Cardiac muscle cell (in vitro differentiated cells and primary cell): ENCODE measurements at regions not wholly inside any gene's neighbourhood (a gene's known extent, or its start where the extent isn't known, plus 50 kb on each side); places are given as distances from the start of the nearest gene placed in this dataset.

ENCODE experiments used
- DNase-seq, 2 donors: peaks; one replicate each; pipeline versions ENCODE4 v3.0.0 to v3.0.0-alpha.2; 2010 to 2017; ENCODE audit warnings: low read depth in 1 of 2, low spot score in 1 of 2
- H3K27ac ChIP-seq: fragments of 200-600 bp; sonication (generic); 2 replicates; pipeline ENCODE4 v1.5.1; 2016
- H3K27me3 ChIP-seq: fragments of 200-600 bp; sonication (generic); 2 replicates; pipeline ENCODE4 v1.6.0; 2016; ENCODE audit warnings: control low read depth
- H3K36me3 ChIP-seq: fragments of 200-600 bp; sonication (generic); 2 replicates; pipeline ENCODE4 v1.5.1; 2016; ENCODE audit warnings: control low read depth
- H3K4me1 ChIP-seq: fragments of 200-600 bp; sonication (generic); 2 replicates; pipeline ENCODE4 v1.8.1; 2017; ENCODE audit warnings: low read depth, mild to moderate bottlenecking, mixed run types
- H3K4me3 ChIP-seq: fragments of 200-600 bp; sonication (generic); 2 replicates; pipeline ENCODE4 v1.5.1; 2016; ENCODE audit warnings: mild to moderate bottlenecking
- H3K9me3 ChIP-seq: fragments of 200-600 bp; sonication (generic); 2 replicates; pipeline ENCODE4 v1.5.1; 2017; ENCODE audit warnings: low read depth, mild to moderate bottlenecking, control low read depth
- CTCF ChIP-seq: IDR thresholded peaks from 2 replicates; pipeline ENCODE4 v1.5.1; 2012; ENCODE audit warnings: low read depth, mild to moderate bottlenecking, low read length

- Histone ChIP-seq H3K27me3 (no peaks in the 10 kb centered on the region), H3K4me1 (no peaks in the 10 kb centered on the region), H3K36me3 (no peaks in the 10 kb centered on the region), H3K4me3 (no peak overlapping the region), H3K9me3 (no peaks in the 10 kb centered on the region), H3K27ac (no peak overlapping the region)
- no peak for TF ChIP-seq CTCF
- DNase-seq = no peak
These were observed 242.1 kb downstream of the TMX3 start for GRCh38 chr18:68472701-68473295.

GRCh38 chr18:68469049-68469625 is 245.8 kb downstream of the TMX3 start:
- H3K36me3 ChIP-seq = no peaks in the 10 kb centered on the region
- no peaks in the 10 kb centered on the region for H3K9me3 ChIP-seq
- H3K27ac ChIP-seq = no peak overlapping the region
- no peak for TF ChIP-seq CTCF
- no peak for DNase-seq
- H3K27me3 ChIP-seq = no peaks in the 10 kb centered on the region
- H3K4me3 ChIP-seq = no peak overlapping the region
- H3K4me1 ChIP-seq = no peaks in the 10 kb centered on the region

- no peak for DNase-seq
- Histone ChIP-seq H3K27ac (no peak overlapping the region), H3K9me3 (no peaks in the 10 kb centered on the region), H3K36me3 (no peaks in the 10 kb centered on the region), H3K4me3 (no peak overlapping the region), H3K4me1 (no peaks in the 10 kb centered on the region), H3K27me3 (no peaks in the 10 kb centered on the region)
- no peak for TF ChIP-seq CTCF
These were observed 247.0 kb downstream of the TMX3 start for GRCh38 chr18:68467957-68468356.

- Histone ChIP-seq H3K36me3 (no peaks in the 10 kb centered on the region), H3K27me3 (no peaks in the 10 kb centered on the region), H3K4me1 (no peaks in the 10 kb centered on the region), H3K27ac (no peak overlapping the region), H3K9me3 (no peaks in the 10 kb centered on the region), H3K4me3 (no peak overlapping the region)
- TF ChIP-seq CTCF = no peak
- DNase-seq = no peak
These were observed 247.6 kb downstream of the TMX3 start for GRCh38 chr18:68467329-68467728.

- no peak for TF ChIP-seq CTCF
- H3K9me3 ChIP-seq = no peaks in the 10 kb centered on the region
- H3K36me3 ChIP-seq = no peaks in the 10 kb centered on the region
- H3K4me1 ChIP-seq = no peaks in the 10 kb centered on the region
- DNase-seq = no peak
- H3K27ac ChIP-seq = no peak overlapping the region
- H3K4me3 ChIP-seq = no peak overlapping the region
- no peaks in the 10 kb centered on the region for H3K27me3 ChIP-seq
These were observed 248.2 kb downstream of the TMX3 start for GRCh38 chr18:68466672-68467071.

- DNase-seq = no peak
- no peaks in the 10 kb centered on the region for H3K9me3 ChIP-seq
- no peak overlapping the region for H3K27ac ChIP-seq
- no peaks in the 10 kb centered on the region for H3K36me3 ChIP-seq
- no peak overlapping the region for H3K4me3 ChIP-seq
- H3K27me3 ChIP-seq = no peaks in the 10 kb centered on the region
- no peak for TF ChIP-seq CTCF
- no peaks in the 10 kb centered on the region for H3K4me1 ChIP-seq
These were observed 252.1 kb downstream of the TMX3 start for GRCh38 chr18:68462766-68463165.
